ENCODE measurements at regions not wholly inside any gene's neighbourhood (a gene's known extent, or its start where the extent isn't known, plus 50 kb on each side); places are given as distances from the start of the nearest gene placed in this dataset.
A peak's percentile ranks its signal among the peaks of the same experiment; 100 is the strongest.

- H3K4me1 Mint-ChIP-seq: peaks cover 38 to 57% (median 52%) of the 10 kb centered on the region in 3 donors
- H3K4me3 Mint-ChIP-seq: peak overlapping the region; percentile 7 to 95 (median 66)
- no peaks in the 10 kb centered on the region for H3K27me3 Mint-ChIP-seq
- H3K9me3 Mint-ChIP-seq: no peaks in the 10 kb centered on the region
- peak overlapping the region; percentile 17 to 86 (median 80) for H3K27ac Mint-ChIP-seq
- H3K36me3 Mint-ChIP-seq: no peaks in the 10 kb centered on the region
Observed at GRCh38 chr10:7471720-7472367, 61.0 kb upstream of the SFMBT2 start.

- no peaks in the 10 kb centered on the region for H3K9me3 Mint-ChIP-seq
- no peaks in the 10 kb centered on the region for H3K27me3 Mint-ChIP-seq
- no peaks in the 10 kb centered on the region for H3K36me3 Mint-ChIP-seq
- H3K27ac Mint-ChIP-seq: no peak overlapping the region
- H3K4me3 Mint-ChIP-seq: peak overlapping the region in 2 of 4 donors; percentile 9 to 53
- H3K4me1 Mint-ChIP-seq: peaks cover 41 to 51% (median 47%) of the 10 kb centered on the region in 3 donors
Observed at GRCh38 chr10:7470371-7470770, 59.5 kb upstream of the SFMBT2 start.

GRCh38 chr10:7467031-7467667, 56.3 kb upstream of the SFMBT2 start:
- Mint-ChIP-seq H3K36me3 (no peaks in the 10 kb centered on the region), H3K27me3 (no peaks in the 10 kb centered on the region), H3K4me3 (no peak overlapping the region), H3K4me1 (peaks cover 24 to 28% (median 28%) of the 10 kb centered on the region in 3 donors), H3K9me3 (no peaks in the 10 kb centered on the region), H3K27ac (no peak overlapping the region)

GRCh38 chr10:7464691-7465090, 53.9 kb upstream of the SFMBT2 start:
- H3K27ac Mint-ChIP-seq: no peak overlapping the region
- H3K27me3 Mint-ChIP-seq: no peaks in the 10 kb centered on the region
- H3K9me3 Mint-ChIP-seq: no peaks in the 10 kb centered on the region
- H3K36me3 Mint-ChIP-seq: no peaks in the 10 kb centered on the region
- H3K4me3 Mint-ChIP-seq: no peak overlapping the region
- H3K4me1 Mint-ChIP-seq: peaks cover 2 to 8% (median 3%) of the 10 kb centered on the region in 3 donors
